PC-9 (cell line): ENCODE measurements at regions not wholly inside any gene's neighbourhood (a gene's known extent, or its start where the extent isn't known, plus 50 kb on each side); places are given as distances from the start of the nearest gene placed in this dataset.
"Not testable (repeated sequence)": the region's sequence is repeated elsewhere in the genome, so short reads cannot be mapped to it uniquely, and the experiment has no call there.

ENCODE experiments used
- EZH2 ChIP-seq: fragments of 200-600 bp; sonication (generic); IDR thresholded peaks from 2 replicates; pipeline ENCODE4 v1.8.0; 2017; ENCODE audit warnings: antibody characterized with exemption, low read depth
- TF ChIP-seq, protein P1 (sequence below): fragments of 200-600 bp; sonication (generic); conservative IDR thresholded peaks from 2 replicates; pipeline ENCODE4 v1.6.1; 2017; ENCODE audit warnings: mixed run types, antibody characterized with exemption, mild to moderate bottlenecking, moderate library complexity

DNA sequence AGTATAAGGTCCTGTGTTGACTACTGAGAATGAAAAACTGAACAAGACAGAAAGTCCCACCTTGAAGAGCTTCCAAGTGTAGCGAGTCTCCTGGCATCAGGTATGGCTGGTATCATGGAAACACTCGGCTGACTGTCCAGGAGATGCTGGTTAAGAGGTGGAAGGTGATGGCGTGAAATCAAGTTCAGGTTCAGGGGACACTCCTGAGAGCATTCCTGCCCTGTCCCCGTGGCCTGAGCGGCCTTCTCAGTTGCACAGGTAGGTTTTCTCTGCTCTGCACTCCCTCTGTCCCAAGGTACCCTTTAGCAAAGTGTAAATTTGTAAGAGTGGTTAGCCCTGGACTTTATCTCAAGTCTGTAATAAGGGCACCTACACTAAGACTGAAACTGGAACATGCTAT lies 713.7 kb upstream of the TPTE start:
- TF ChIP-seq EZH2, result not testable (repeated sequence)
- TF ChIP-seq, protein P1, sequence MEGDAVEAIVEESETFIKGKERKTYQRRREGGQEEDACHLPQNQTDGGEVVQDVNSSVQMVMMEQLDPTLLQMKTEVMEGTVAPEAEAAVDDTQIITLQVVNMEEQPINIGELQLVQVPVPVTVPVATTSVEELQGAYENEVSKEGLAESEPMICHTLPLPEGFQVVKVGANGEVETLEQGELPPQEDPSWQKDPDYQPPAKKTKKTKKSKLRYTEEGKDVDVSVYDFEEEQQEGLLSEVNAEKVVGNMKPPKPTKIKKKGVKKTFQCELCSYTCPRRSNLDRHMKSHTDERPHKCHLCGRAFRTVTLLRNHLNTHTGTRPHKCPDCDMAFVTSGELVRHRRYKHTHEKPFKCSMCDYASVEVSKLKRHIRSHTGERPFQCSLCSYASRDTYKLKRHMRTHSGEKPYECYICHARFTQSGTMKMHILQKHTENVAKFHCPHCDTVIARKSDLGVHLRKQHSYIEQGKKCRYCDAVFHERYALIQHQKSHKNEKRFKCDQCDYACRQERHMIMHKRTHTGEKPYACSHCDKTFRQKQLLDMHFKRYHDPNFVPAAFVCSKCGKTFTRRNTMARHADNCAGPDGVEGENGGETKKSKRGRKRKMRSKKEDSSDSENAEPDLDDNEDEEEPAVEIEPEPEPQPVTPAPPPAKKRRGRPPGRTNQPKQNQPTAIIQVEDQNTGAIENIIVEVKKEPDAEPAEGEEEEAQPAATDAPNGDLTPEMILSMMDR, result not testable (repeated sequence)
